Glutamatergic neuron (in vitro differentiated cells): ENCODE measurements at regions not wholly inside any gene's neighbourhood (a gene's known extent, or its start where the extent isn't known, plus 50 kb on each side); places are given as distances from the start of the nearest gene placed in this dataset.

Experiments used
- DNase-seq: peaks from one replicate; pipeline ENCODE4 v3.0.0; 2022
- H3K27ac Mint-ChIP-seq: one replicate; pipeline ENCODE4 v1.8.0; 2020; ENCODE audit warnings: mild to moderate bottlenecking, mixed read lengths, inconsistent platforms; ENCODE audit not compliant: unreplicated experiment
- H3K27me3 Mint-ChIP-seq: one replicate; pipeline ENCODE4 v1.8.0; 2020; ENCODE audit warnings: mild to moderate bottlenecking, moderate library complexity, mixed read lengths, inconsistent platforms; ENCODE audit not compliant: unreplicated experiment
- H3K36me3 Mint-ChIP-seq: one replicate; pipeline ENCODE4 v1.8.0; 2020; ENCODE audit warnings: mild to moderate bottlenecking, mixed read lengths, inconsistent platforms; ENCODE audit not compliant: unreplicated experiment
- H3K4me1 Mint-ChIP-seq: one replicate; pipeline ENCODE4 v1.8.0; 2020; ENCODE audit warnings: mild to moderate bottlenecking, low read depth, mixed read lengths, inconsistent platforms; ENCODE audit not compliant: unreplicated experiment
- H3K4me3 Mint-ChIP-seq: one replicate; pipeline ENCODE4 v1.8.0; 2020; ENCODE audit warnings: mild to moderate bottlenecking, mixed read lengths, inconsistent platforms; ENCODE audit not compliant: unreplicated experiment
- H3K9me3 Mint-ChIP-seq: one replicate; pipeline ENCODE4 v1.8.0; 2020; ENCODE audit warnings: mild to moderate bottlenecking, moderate library complexity, mixed read lengths, inconsistent platforms; ENCODE audit not compliant: unreplicated experiment
- TF ChIP-seq, protein P1 (sequence below): fragments of 200-600 bp; sonication (generic); IDR thresholded peaks from one replicate; pipeline ENCODE4 v1.5.0; 2021; ENCODE audit not compliant: partially characterized antibody, unreplicated experiment

DNA sequence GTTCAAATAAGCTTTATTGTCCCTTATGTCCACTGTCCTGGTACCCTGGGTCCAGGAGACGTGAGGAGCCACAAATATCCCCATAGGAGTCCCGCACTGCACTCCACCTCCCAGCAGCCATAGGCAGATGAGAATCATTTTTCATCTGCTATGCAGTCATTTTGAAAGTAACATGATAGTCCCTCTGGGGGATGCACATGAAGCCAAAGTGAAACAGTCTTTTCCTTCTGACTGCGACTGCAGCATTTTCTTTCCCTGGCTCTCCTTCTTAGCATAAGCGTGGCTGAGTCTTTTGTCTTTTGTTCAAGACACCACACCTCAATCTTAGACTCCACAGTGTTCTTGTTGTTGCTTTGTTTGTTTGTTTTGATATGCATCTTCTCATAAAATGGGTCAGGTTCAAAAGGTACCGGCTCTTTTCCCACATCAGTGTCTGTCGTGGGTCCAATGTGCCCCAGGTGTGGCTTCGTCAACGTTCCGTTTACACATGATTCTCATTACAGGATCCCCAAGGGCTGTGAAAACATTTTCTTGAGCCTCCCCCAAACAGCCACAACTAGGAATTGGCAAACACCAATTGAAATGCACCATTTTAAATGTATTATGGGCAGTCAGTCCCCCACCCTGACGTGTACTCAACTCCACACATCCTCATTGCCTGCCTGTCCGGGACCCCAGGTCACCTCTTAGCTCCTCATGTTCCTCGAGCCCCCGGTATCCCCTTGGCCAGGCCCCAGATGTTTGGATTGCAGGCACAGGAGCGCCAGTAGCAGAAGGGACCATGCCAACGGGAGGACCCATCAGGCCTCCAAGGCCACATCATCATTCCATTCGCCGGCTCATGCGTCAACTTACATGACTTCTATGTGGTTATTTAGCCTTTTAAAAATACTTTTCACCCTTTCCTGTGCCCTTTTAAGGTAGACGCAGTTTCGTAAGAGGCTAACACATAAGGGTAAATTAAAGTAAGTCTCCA is 237.8 kb upstream of the DAPK1 start:
- H3K4me1 Mint-ChIP-seq, result peaks cover 18% of the 10 kb centered on the region
- TF ChIP-seq, protein P1, sequence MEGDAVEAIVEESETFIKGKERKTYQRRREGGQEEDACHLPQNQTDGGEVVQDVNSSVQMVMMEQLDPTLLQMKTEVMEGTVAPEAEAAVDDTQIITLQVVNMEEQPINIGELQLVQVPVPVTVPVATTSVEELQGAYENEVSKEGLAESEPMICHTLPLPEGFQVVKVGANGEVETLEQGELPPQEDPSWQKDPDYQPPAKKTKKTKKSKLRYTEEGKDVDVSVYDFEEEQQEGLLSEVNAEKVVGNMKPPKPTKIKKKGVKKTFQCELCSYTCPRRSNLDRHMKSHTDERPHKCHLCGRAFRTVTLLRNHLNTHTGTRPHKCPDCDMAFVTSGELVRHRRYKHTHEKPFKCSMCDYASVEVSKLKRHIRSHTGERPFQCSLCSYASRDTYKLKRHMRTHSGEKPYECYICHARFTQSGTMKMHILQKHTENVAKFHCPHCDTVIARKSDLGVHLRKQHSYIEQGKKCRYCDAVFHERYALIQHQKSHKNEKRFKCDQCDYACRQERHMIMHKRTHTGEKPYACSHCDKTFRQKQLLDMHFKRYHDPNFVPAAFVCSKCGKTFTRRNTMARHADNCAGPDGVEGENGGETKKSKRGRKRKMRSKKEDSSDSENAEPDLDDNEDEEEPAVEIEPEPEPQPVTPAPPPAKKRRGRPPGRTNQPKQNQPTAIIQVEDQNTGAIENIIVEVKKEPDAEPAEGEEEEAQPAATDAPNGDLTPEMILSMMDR, result no peak
- peaks cover 2% of the 10 kb centered on the region for H3K27me3 Mint-ChIP-seq
- peak; percentile 19 for DNase-seq
- no peaks in the 10 kb centered on the region for H3K36me3 Mint-ChIP-seq
- peak overlapping the region; percentile 96 for H3K27ac Mint-ChIP-seq
- peak overlapping the region; percentile 56 for H3K4me3 Mint-ChIP-seq
- no peaks in the 10 kb centered on the region for H3K9me3 Mint-ChIP-seq

DNA sequence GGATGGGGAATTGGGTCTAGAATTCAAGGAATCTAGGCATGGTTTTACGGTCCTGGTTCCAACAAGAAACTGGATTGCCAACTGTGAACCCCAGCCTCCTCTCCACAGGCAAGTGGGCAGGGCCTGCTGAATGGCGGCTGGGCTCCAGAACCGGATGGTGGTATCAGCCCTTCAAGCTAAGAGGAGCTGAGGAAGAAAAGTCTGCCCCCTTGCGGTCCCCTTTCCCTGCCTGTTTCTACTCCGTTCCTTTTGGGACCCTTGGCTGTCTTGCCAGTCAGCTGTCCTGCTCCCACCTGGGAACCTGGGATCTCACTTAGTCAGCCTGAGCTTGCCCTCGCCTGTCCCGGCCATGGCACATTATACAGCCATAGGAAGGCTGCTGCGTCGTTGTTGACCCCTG is 234.4 kb upstream of the DAPK1 start:
- DNase-seq, result peak; percentile 33
- Mint-ChIP-seq H3K4me3 (no peak overlapping the region), H3K4me1 (peaks cover 17% of the 10 kb centered on the region), H3K27ac (no peak overlapping the region), H3K27me3 (peaks cover 2% of the 10 kb centered on the region), H3K36me3 (peaks cover 11% of the 10 kb centered on the region), H3K9me3 (no peaks in the 10 kb centered on the region)
- TF ChIP-seq, protein P1, result peak; percentile 22

DNA sequence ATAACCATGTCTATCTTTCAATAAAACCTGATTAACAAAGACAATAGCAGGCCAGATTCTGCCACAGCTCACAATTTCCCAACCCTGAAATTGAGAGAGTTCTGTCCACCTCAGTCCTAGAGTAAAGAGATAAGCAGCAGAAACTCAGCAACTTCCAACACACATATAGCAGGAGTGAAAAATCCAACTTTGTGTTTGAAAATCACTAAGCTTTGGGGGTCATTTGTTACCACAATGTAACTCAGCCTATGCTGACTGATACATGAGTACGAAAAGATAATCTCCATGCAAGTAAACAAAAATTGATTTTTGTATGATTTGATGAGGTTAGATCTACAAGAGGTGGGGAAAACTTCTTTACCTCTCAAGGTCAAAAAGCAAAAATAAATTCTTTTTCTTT is 231.0 kb upstream of the DAPK1 start:
- no peak overlapping the region for H3K27ac Mint-ChIP-seq

DNA sequence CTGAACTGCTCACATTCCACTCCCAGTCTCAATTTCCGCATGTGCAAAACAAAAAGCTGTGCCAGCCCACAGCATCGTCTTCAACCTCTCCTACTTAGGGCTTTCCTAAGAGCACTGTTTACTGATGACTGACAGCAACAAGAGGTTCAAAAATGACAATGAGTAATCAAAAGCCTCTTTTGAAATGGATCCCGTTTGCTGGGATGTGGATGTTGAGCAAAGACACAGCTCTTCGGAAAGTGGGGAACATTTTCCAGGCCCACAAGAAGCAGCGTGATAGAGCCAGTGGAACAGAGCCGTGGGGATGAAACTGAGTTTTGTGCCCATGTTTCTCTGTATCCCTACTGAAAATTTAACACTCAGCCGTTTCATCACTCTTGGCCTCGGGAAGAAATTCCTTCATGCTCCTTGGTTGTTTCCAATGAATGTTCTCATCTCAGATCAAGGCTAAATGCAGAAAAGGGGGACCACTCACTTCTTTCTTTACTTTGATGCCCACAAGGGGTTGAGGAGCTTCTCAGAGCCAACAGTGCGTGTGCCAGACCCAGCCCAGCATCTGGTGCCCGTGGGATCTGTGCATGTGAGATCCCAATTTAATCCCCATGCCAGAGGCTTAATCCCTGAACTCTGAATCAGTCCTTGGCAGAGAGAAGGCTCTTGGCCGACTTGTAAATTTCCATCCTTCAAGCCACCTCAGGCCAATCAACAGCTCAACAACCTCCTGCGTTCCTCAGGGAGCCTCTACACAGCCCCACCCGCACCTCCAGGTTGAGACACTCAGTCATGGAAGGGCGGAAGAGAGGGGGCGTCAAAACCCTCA is 230.2 kb upstream of the DAPK1 start:
- TF ChIP-seq, protein P1, result no peak
- peaks cover under 1% of the 10 kb centered on the region for H3K27me3 Mint-ChIP-seq
- no peak overlapping the region for H3K27ac Mint-ChIP-seq
- H3K36me3 Mint-ChIP-seq, result peaks cover 11% of the 10 kb centered on the region
- H3K4me1 Mint-ChIP-seq, result peaks cover 11% of the 10 kb centered on the region
- no peaks in the 10 kb centered on the region for H3K9me3 Mint-ChIP-seq
- no peak overlapping the region for H3K4me3 Mint-ChIP-seq
- no peak for DNase-seq

More for the DNA sequence above, 231.0 kb upstream of the DAPK1 start:
- no peak for DNase-seq
- H3K36me3 Mint-ChIP-seq, result peaks cover 11% of the 10 kb centered on the region
- H3K9me3 Mint-ChIP-seq, result no peaks in the 10 kb centered on the region
- peaks cover 2% of the 10 kb centered on the region for H3K27me3 Mint-ChIP-seq
- peaks cover 11% of the 10 kb centered on the region for H3K4me1 Mint-ChIP-seq
- no peak overlapping the region for H3K4me3 Mint-ChIP-seq
- TF ChIP-seq, protein P1, result no peak
